Endothelial cell of umbilical vein (primary cell): ENCODE measurements at regions not wholly inside any gene's neighbourhood (a gene's known extent, or its start where the extent isn't known, plus 50 kb on each side); places are given as distances from the start of the nearest gene placed in this dataset.

ENCODE experiments used
- BruUV-seq: library from RNA; stranded (reverse); fragments of 400-500 nt; replicated peaks from 2 replicates; lab custom pipeline; 2021; lab: Mats Ljungman, UMichigan
- CTCF ChIA-PET: fragments of 300-600, 350-600 bp; sonication (Branson Sonifier 250); formaldehyde crosslinking; loops from one replicate; lab custom pipeline; 2021; ENCODE audit warnings: antibody characterized with exemption, inconsistent platforms; lab: Charles Lee
- POLR2A ChIA-PET: fragments of 300-600, 350-600 bp; sonication (Branson Sonifier 250); formaldehyde crosslinking; loops from one replicate; lab custom pipeline; 2021; ENCODE audit warnings: antibody characterized with exemption, inconsistent platforms; lab: Charles Lee
- DNase-seq: peaks from one replicate; pipeline ENCODE4 v3.0.0-alpha.2; 2011; ENCODE audit warnings: low read depth, low spot score
- FAIRE-seq: peaks from 2 replicates; lab custom pipeline; 2011; peaks lifted over from hg19 to GRCh38; lab: Jason Lieb, UNC
- H2AFZ ChIP-seq: 2 replicates; pipeline ENCODE4 v1.6.0; 2012; ENCODE audit warnings: low read depth, low read length, control low read depth, inconsistent platforms
- H3K27ac ChIP-seq: 2 replicates; pipeline ENCODE4 v1.5.1; 2011; ENCODE audit warnings: low read depth, mild to moderate bottlenecking, control low read depth, low read length, moderate library complexity; ENCODE audit not compliant: insufficient read depth
- H3K27me3 ChIP-seq, 2 experiments: 2 replicates each; pipeline versions ENCODE4 v1.6.0 to v1.6.1; 2011; ENCODE audit warnings: low read length in 2 of 2, mixed read lengths in 1 of 2; ENCODE audit not compliant: control insufficient read depth in 2 of 2, insufficient read depth in 2 of 2
- H3K36me3 ChIP-seq, 2 experiments: 2 replicates in 1 of 2; 3 replicates in 1 of 2; pipeline ENCODE4 v1.5.1; 2011; ENCODE audit warnings: low read length in 2 of 2, mild to moderate bottlenecking in 1 of 2, moderate library complexity in 1 of 2; ENCODE audit not compliant: control insufficient read depth in 2 of 2, insufficient read depth in 2 of 2; ENCODE audit errors: extremely low read depth in 1 of 2
- H3K4me1 ChIP-seq: 3 replicates; pipeline ENCODE4 v1.5.1; 2011; ENCODE audit warnings: mild to moderate bottlenecking, low read length; ENCODE audit not compliant: control insufficient read depth, insufficient read depth; ENCODE audit errors: extremely low read depth
- H3K4me2 ChIP-seq: 2 replicates; pipeline ENCODE4 v1.6.1; 2011; ENCODE audit warnings: low read length, control low read depth, mixed read lengths; ENCODE audit not compliant: insufficient read depth
- H3K4me3 ChIP-seq, 3 experiments: fragments of 200-600 bp in 1 of 3; sonication (generic), shearing (Covaris generic) in 1 of 3; replicated peaks in 1 of 3; 2 replicates each; pipeline ENCODE4 v1.5.1; 2011 to 2016; ENCODE audit warnings: control low read depth in 3 of 3, low read length in 3 of 3, mild to moderate bottlenecking in 2 of 3, inconsistent platforms in 1 of 3, low read depth in 1 of 3, moderate library complexity in 1 of 3; ENCODE audit not compliant: insufficient read depth in 1 of 3
- H3K79me2 ChIP-seq: 2 replicates; pipeline ENCODE4 v1.6.0; 2012; ENCODE audit warnings: low read length, inconsistent platforms; ENCODE audit not compliant: control insufficient read depth, insufficient read depth
- H3K9ac ChIP-seq: replicated peaks from 2 replicates; pipeline ENCODE3; 2011; ENCODE audit warnings: low read length, control low read depth; ENCODE audit not compliant: insufficient read depth; ENCODE audit errors: extremely low read depth
- H3K9me1 ChIP-seq: replicated peaks from 3 replicates; pipeline ENCODE4 v1.6.0; 2011; ENCODE audit warnings: mild to moderate bottlenecking, low read length; ENCODE audit not compliant: control insufficient read depth, insufficient read depth; ENCODE audit errors: extremely low read depth
- H3K9me3 ChIP-seq: replicated peaks from 2 replicates; pipeline ENCODE4 v1.5.1; 2012; ENCODE audit warnings: low read length, inconsistent platforms; ENCODE audit not compliant: control insufficient read depth, insufficient read depth
- H4K20me1 ChIP-seq: replicated peaks from 2 replicates; pipeline ENCODE3; 2011; ENCODE audit warnings: mild to moderate bottlenecking, low read length; ENCODE audit not compliant: control insufficient read depth, insufficient read depth; ENCODE audit errors: extremely low read depth
- EZH2 ChIP-seq: IDR thresholded peaks from 2 replicates; pipeline ENCODE4 v1.6.1; 2012; ENCODE audit warnings: borderline replicate concordance, low read depth, mild to moderate bottlenecking, moderate library complexity, low read length, inconsistent platforms; ENCODE audit not compliant: severe bottlenecking
- GATA2 ChIP-seq: IDR thresholded peaks from 2 replicates; pipeline ENCODE4 v1.7.0; 2011; ENCODE audit warnings: low read depth, mild to moderate bottlenecking, moderate library complexity, mixed read lengths, low read length; ENCODE audit not compliant: insufficient read length, insufficient read depth
- JUN ChIP-seq: IDR thresholded peaks from 2 replicates; pipeline ENCODE4 v1.6.1; 2011; ENCODE audit warnings: borderline replicate concordance, low read depth; ENCODE audit not compliant: insufficient read length, insufficient read depth
- MYC ChIP-seq: IDR thresholded peaks from one replicate; pipeline ENCODE4 v1.6.1; 2011; ENCODE audit warnings: mild to moderate bottlenecking, low read depth, low read length
- dilution Hi-C: fragments of 300-500 bp; cut with MboI; formaldehyde crosslinking; loops from one replicate; pipeline ENCODE4 v1.15.0; 2019; ENCODE audit warnings: low sequenced_read_pairs; ENCODE audit not compliant: extremely low pct_ligation_motif_present
- intact Hi-C: fragments of 100-400 bp; cut with micrococcal nuclease; formaldehyde crosslinking; loops from one replicate; pipeline ENCODE4 v1.10.0; 2022
- TF ChIP-seq, protein P1 (sequence below): IDR thresholded peaks from 2 replicates; pipeline ENCODE4 v1.6.1; 2011; ENCODE audit not compliant: insufficient read depth, insufficient read length
- TF ChIP-seq, protein P2 (sequence below), 2 donors: IDR thresholded peaks; 1 replicate in 1 of 2; 2 replicates in 1 of 2; pipeline ENCODE4 v1.5.1; 2011; ENCODE audit warnings: low read length in 2 of 2, mild to moderate bottlenecking in 2 of 2, moderate library complexity in 2 of 2, control low read depth in 1 of 2, inconsistent platforms in 1 of 2, low read depth in 1 of 2; ENCODE audit not compliant: insufficient read depth in 1 of 2; ENCODE audit errors: extremely low read depth in 1 of 2

DNA sequence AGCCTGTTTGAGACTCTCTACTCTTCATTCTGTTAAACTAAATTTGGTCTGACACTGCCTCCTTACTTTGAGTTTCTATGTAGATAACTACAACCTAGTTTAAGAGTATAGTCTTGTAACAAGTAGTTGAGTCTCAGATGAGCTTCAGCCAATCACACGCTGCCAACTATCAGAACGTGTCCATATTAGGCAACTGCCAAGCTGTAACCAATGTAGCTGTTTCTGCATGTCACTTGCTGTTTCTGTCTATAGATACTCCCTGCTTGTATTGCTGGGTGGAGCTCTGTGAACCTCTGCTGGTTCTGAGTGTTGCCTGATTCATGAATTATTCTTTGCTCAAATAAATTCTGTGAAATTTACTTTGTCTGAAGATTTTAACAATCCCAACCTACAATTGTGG lies 452.6 kb upstream of the NR5A2 start:
- H3K4me3 ChIP-seq = no peak overlapping the region
- peaks cover 2% of the 10 kb centered on the region for H3K9me1 ChIP-seq
- H4K20me1 ChIP-seq = no peaks in the 10 kb centered on the region
- no peak for TF ChIP-seq EZH2
- TF ChIP-seq, protein P1, sequence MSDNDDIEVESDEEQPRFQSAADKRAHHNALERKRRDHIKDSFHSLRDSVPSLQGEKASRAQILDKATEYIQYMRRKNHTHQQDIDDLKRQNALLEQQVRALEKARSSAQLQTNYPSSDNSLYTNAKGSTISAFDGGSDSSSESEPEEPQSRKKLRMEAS = no peak
- TF ChIP-seq, protein P2, sequence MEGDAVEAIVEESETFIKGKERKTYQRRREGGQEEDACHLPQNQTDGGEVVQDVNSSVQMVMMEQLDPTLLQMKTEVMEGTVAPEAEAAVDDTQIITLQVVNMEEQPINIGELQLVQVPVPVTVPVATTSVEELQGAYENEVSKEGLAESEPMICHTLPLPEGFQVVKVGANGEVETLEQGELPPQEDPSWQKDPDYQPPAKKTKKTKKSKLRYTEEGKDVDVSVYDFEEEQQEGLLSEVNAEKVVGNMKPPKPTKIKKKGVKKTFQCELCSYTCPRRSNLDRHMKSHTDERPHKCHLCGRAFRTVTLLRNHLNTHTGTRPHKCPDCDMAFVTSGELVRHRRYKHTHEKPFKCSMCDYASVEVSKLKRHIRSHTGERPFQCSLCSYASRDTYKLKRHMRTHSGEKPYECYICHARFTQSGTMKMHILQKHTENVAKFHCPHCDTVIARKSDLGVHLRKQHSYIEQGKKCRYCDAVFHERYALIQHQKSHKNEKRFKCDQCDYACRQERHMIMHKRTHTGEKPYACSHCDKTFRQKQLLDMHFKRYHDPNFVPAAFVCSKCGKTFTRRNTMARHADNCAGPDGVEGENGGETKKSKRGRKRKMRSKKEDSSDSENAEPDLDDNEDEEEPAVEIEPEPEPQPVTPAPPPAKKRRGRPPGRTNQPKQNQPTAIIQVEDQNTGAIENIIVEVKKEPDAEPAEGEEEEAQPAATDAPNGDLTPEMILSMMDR (IDR thresholded peaks at IDR 0.05; ENCODE audit: extremely low read depth in 1 of 2, insufficient read depth in 1 of 2, low read depth in 1 of 2, low read length in 2 of 2) = no peak
- no peak for TF ChIP-seq MYC
- no peak for TF ChIP-seq JUN
- no peak for TF ChIP-seq GATA2
- H3K79me2 ChIP-seq = no peaks in the 10 kb centered on the region
- intact Hi-C loops = no loop called here
- H3K9me3 ChIP-seq = no peaks in the 10 kb centered on the region
- DNase-seq = no peak
- POLR2A ChIA-PET = no interaction called here
- dilution Hi-C loops = no loop called here
- H3K9ac ChIP-seq = no peak overlapping the region
- no peak overlapping the region for H3K4me2 ChIP-seq
- CTCF ChIA-PET = interaction anchor here (0.8 kb wide), 1 partner anchor 16 kb away, joined by 3 read pairs; no protein-coding TSS in a partner anchor
- BruUV-seq = no TSS peak
- no peak overlapping the region for H3K27ac ChIP-seq
- no peaks in the 10 kb centered on the region for H3K4me1 ChIP-seq
- no peak overlapping the region for H2AFZ ChIP-seq
- peaks cover 0 to 6% of the 10 kb centered on the region in 2 experiments for H3K27me3 ChIP-seq
- no peaks in the 10 kb centered on the region for H3K36me3 ChIP-seq
- no peak for FAIRE-seq
